NCI-H1092 treated with DMSO at 0.1 percent for 48 hours (cell line): ENCODE measurements at regions not wholly inside any gene's neighbourhood (a gene's known extent, or its start where the extent isn't known, plus 50 kb on each side); places are given as distances from the start of the nearest gene placed in this dataset.
"Not testable (repeated sequence)": the region's sequence is repeated elsewhere in the genome, so short reads cannot be mapped to it uniquely, and the experiment has no call there.

Experiments
- DNase-seq: peaks from one replicate; lab custom pipeline; 2025; lab: John Stamatoyannopoulos, UW

- DNase-seq, result no peak
Observed at GRCh38 chr21:30104241-30104640, 62.4 kb downstream of the CLDN17 start.

GRCh38 chr21:30102871-30103270 is 63.7 kb downstream of the CLDN17 start:
- DNase-seq, result peak; percentile 31

- DNase-seq, result no peak
Observed at GRCh38 chr21:30101967-30102366, 64.6 kb downstream of the CLDN17 start.

GRCh38 chr21:30097791-30098190 is 68.8 kb downstream of the CLDN17 start:
- DNase-seq, result no peak

- DNase-seq, result peak; percentile 26
Observed at GRCh38 chr21:30083225-30083945, 83.2 kb downstream of the CLDN17 start.

- DNase-seq, result no peak
Observed at GRCh38 chr21:30081506-30081905, 85.1 kb downstream of the CLDN17 start.

GRCh38 chr21:30072496-30072895 is 94.1 kb downstream of the CLDN17 start:
- peak; percentile 10 for DNase-seq

GRCh38 chr21:30058928-30059327 is 107.7 kb downstream of the CLDN17 start:
- DNase-seq, result no peak

GRCh38 chr21:30057108-30057507 is 109.5 kb downstream of the CLDN17 start:
- no peak for DNase-seq

GRCh38 chr21:30048570-30048969 is 108.8 kb upstream of the GRIK1 start:
- no peak for DNase-seq

GRCh38 chr21:30044447-30045064 is 104.8 kb upstream of the GRIK1 start:
- peak; percentile 36 for DNase-seq

- DNase-seq, result no peak
Observed at GRCh38 chr21:30042443-30042842, 102.6 kb upstream of the GRIK1 start.

- DNase-seq, result no peak
Observed at GRCh38 chr21:30033441-30033840, 93.6 kb upstream of the GRIK1 start.

GRCh38 chr21:30030416-30030815 is 90.6 kb upstream of the GRIK1 start:
- no peak for DNase-seq

GRCh38 chr21:30028537-30028936 is 88.7 kb upstream of the GRIK1 start:
- DNase-seq, result no peak

- no peak for DNase-seq
Observed at GRCh38 chr21:30027986-30028385, 88.2 kb upstream of the GRIK1 start.

- not testable (repeated sequence) for DNase-seq
Observed at GRCh38 chr21:30023056-30023455, 83.3 kb upstream of the GRIK1 start.

GRCh38 chr21:30014886-30015285 is 75.1 kb upstream of the GRIK1 start:
- no peak for DNase-seq

GRCh38 chr21:29991624-29992023 is 51.8 kb upstream of the GRIK1 start:
- DNase-seq, result no peak

- DNase-seq, result no peak
Observed at GRCh38 chr21:29989634-29990234, 49.9 kb upstream of the GRIK1 start.
